ENCODE measurements at regions not wholly inside any gene's neighbourhood (a gene's known extent, or its start where the extent isn't known, plus 50 kb on each side); places are given as distances from the start of the nearest gene placed in this dataset.

DNA sequence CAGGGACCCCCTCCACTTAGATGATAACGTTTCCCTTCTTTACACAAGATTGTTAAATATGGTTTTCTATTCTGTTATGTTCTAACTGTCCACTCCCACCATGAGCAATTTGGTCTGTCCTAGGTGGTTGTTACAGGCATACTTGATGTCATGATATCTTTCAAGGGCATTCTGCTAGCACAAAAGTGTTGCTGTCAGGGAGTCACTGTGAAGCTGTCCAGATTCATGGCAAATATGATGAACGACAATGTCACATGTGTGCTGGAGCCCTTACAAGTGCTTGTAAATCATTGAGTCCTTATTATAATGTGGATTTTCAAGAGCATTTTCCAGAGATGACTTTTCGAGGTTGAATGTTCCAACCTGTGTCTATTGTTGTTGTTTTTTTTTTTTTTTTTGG is 1250.7 kb upstream of the PRKX start:
- intact Hi-C loops (cut with DNase I) = no loop called here
- no peak overlapping the region for H3K27ac ChIP-seq (ENCODE audit: low read depth in 2 of 2, low read length in 2 of 2)
- TF ChIP-seq, protein P1, sequence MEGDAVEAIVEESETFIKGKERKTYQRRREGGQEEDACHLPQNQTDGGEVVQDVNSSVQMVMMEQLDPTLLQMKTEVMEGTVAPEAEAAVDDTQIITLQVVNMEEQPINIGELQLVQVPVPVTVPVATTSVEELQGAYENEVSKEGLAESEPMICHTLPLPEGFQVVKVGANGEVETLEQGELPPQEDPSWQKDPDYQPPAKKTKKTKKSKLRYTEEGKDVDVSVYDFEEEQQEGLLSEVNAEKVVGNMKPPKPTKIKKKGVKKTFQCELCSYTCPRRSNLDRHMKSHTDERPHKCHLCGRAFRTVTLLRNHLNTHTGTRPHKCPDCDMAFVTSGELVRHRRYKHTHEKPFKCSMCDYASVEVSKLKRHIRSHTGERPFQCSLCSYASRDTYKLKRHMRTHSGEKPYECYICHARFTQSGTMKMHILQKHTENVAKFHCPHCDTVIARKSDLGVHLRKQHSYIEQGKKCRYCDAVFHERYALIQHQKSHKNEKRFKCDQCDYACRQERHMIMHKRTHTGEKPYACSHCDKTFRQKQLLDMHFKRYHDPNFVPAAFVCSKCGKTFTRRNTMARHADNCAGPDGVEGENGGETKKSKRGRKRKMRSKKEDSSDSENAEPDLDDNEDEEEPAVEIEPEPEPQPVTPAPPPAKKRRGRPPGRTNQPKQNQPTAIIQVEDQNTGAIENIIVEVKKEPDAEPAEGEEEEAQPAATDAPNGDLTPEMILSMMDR (IDR thresholded peaks at IDR 0.05; ENCODE audit: borderline replicate concordance, extremely low read depth, insufficient read depth) = no peak
- no peaks in the 10 kb centered on the region for H3K36me3 ChIP-seq (ENCODE audit: control insufficient read depth in 2 of 3, insufficient read depth in 3 of 3, low read length in 3 of 3)
- no peaks in the 10 kb centered on the region for H3K9me3 ChIP-seq (ENCODE audit: control insufficient read depth in 2 of 3, insufficient read depth in 1 of 3, low read length in 3 of 3)
- H3K9ac ChIP-seq (ENCODE audit: low read length in 3 of 3) = no peak overlapping the region
- FAIRE-seq (no peak), DNase-seq (no peak)
- no peaks in the 10 kb centered on the region for H3K4me1 ChIP-seq (ENCODE audit: control insufficient read depth in 2 of 3, insufficient read depth in 2 of 3, low read depth in 1 of 3, low read length in 3 of 3)
- H3K4me3 ChIP-seq (ENCODE audit: low read length in 3 of 3) = no peak overlapping the region
- no peaks in the 10 kb centered on the region for H3K27me3 ChIP-seq (ENCODE audit: control insufficient read depth, insufficient read depth, low read length)

- Histone ChIP-seq H3K9ac (ENCODE audit: low read length in 3 of 3) (no peak overlapping the region), H3K36me3 (ENCODE audit: control insufficient read depth in 2 of 3, insufficient read depth in 3 of 3, low read length in 3 of 3) (no peaks in the 10 kb centered on the region), H3K27ac (ENCODE audit: low read depth in 2 of 2, low read length in 2 of 2) (no peak overlapping the region), H3K9me3 (ENCODE audit: control insufficient read depth in 2 of 3, insufficient read depth in 1 of 3, low read length in 3 of 3) (no peaks in the 10 kb centered on the region), H3K27me3 (ENCODE audit: control insufficient read depth, insufficient read depth, low read length) (no peaks in the 10 kb centered on the region), H3K4me1 (ENCODE audit: control insufficient read depth in 2 of 3, insufficient read depth in 2 of 3, low read depth in 1 of 3, low read length in 3 of 3) (no peaks in the 10 kb centered on the region), H3K4me3 (ENCODE audit: low read length in 3 of 3) (no peak overlapping the region)
- TF ChIP-seq, protein P1 (IDR thresholded peaks at IDR 0.05; ENCODE audit: borderline replicate concordance, extremely low read depth, insufficient read depth) = no peak
- intact Hi-C loops (cut with DNase I) = no loop called here
- DNase-seq (no peak), FAIRE-seq (no peak)
These were observed 1250.0 kb upstream of the PRKX start for GRCh38 chrX:4963432-4963831.

DNA sequence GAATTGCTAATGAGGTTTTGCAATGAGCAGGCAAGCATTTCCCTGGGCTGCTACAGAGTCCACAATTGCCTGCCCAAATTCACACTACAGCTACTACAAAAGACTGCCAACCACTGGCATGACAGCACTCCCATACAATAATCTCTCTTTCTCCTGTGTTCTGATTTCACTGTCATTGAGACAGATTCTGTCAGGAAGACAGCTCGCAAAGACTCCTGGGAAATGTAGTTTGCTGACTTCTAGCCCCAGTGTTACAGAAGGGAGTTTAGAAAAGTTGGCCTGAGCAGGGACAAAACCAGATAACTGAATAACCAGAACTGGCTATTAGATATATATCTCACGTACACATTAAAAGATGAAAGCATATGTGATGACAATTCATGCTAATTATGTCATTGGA is 1231.3 kb upstream of the PRKX start:
- no peaks in the 10 kb centered on the region for H3K9me3 ChIP-seq (ENCODE audit: control insufficient read depth in 2 of 3, insufficient read depth in 1 of 3, low read length in 3 of 3)
- no peaks in the 10 kb centered on the region for H3K27me3 ChIP-seq (ENCODE audit: control insufficient read depth, insufficient read depth, low read length)
- H3K27ac ChIP-seq (ENCODE audit: low read depth in 2 of 2, low read length in 2 of 2) = no peak overlapping the region
- intact Hi-C loops (cut with DNase I) = no loop called here
- no peak for DNase-seq
- no peak overlapping the region for H3K9ac ChIP-seq (ENCODE audit: low read length in 3 of 3)
- no peak for FAIRE-seq
- no peaks in the 10 kb centered on the region for H3K4me1 ChIP-seq (ENCODE audit: control insufficient read depth in 2 of 3, insufficient read depth in 2 of 3, low read depth in 1 of 3, low read length in 3 of 3)
- H3K4me3 ChIP-seq (ENCODE audit: low read length in 3 of 3) = no peak overlapping the region
- no peaks in the 10 kb centered on the region for H3K36me3 ChIP-seq (ENCODE audit: control insufficient read depth in 2 of 3, insufficient read depth in 3 of 3, low read length in 3 of 3)
- TF ChIP-seq, protein P1 (IDR thresholded peaks at IDR 0.05; ENCODE audit: borderline replicate concordance, extremely low read depth, insufficient read depth) = no peak

- no peaks in the 10 kb centered on the region for H3K27me3 ChIP-seq (ENCODE audit: control insufficient read depth, insufficient read depth, low read length)
- no peaks in the 10 kb centered on the region for H3K4me1 ChIP-seq (ENCODE audit: control insufficient read depth in 2 of 3, insufficient read depth in 2 of 3, low read depth in 1 of 3, low read length in 3 of 3)
- no peak for DNase-seq
- no peak overlapping the region for H3K27ac ChIP-seq (ENCODE audit: low read depth in 2 of 2, low read length in 2 of 2)
- no peak overlapping the region for H3K4me3 ChIP-seq (ENCODE audit: low read length in 3 of 3)
- no peak overlapping the region for H3K9ac ChIP-seq (ENCODE audit: low read length in 3 of 3)
- no peak for FAIRE-seq
- intact Hi-C loops (cut with DNase I) = no loop called here
- H3K36me3 ChIP-seq (ENCODE audit: control insufficient read depth in 2 of 3, insufficient read depth in 3 of 3, low read length in 3 of 3) = no peaks in the 10 kb centered on the region
- TF ChIP-seq, protein P1 (IDR thresholded peaks at IDR 0.05; ENCODE audit: borderline replicate concordance, extremely low read depth, insufficient read depth) = no peak
- no peaks in the 10 kb centered on the region for H3K9me3 ChIP-seq (ENCODE audit: control insufficient read depth in 2 of 3, insufficient read depth in 1 of 3, low read length in 3 of 3)
These were observed 1222.9 kb upstream of the PRKX start for GRCh38 chrX:4936315-4936714.
